ENCODE measurements at regions not wholly inside any gene's neighbourhood (a gene's known extent, or its start where the extent isn't known, plus 50 kb on each side); places are given as distances from the start of the nearest gene placed in this dataset.
"Not testable (repeated sequence)": the region's sequence is repeated elsewhere in the genome, so short reads cannot be mapped to it uniquely, and the experiment has no call there.

DNA sequence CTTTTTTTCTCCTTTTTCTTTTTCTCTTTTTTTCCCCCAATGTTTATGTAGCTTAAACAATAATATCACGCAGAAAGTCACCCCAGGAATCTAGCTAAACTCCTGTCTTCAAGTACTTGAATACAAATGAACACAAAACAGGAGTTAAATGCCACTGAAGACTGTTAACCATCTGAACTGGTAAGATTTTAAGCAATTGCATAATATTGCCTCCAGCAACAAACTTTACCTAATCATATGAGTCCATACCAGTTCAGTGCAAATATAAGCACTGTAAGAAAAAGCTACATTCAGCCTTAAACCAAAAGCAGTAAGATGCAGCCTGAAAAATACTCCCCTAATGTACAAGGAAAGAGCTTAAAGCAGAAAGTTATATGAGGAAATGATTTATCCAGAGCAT, 173.9 kb upstream of the TFAP2D start:
- FAIRE-seq (no peak), DNase-seq (ENCODE audit: insufficient read length, low spot score) (no peak)

DNA sequence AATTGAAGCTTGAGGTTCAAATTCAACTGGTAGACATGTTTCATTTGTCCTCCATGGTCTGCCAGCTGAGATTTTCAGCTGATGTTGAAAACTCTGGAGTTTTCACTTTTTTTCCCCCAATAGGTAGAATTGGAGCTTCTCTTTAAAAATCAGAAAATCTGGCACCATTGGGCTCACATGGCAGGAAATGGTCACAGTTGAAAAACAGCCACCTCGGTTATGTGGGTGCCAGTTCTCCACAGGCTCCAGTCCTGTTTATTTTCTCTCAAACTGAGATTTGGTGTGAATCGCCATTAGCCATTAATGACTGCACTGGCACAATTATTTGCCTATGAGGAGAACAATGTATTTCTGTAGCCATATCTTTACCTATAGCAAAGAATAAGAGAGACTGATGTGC, 171.4 kb upstream of the TFAP2D start:
- TF ChIP-seq POLR2A (IDR thresholded peaks at IDR 0.05; ENCODE audit: low read depth, low read length), result no peak
- FAIRE-seq, result no peak
- DNase-seq (ENCODE audit: insufficient read length, low spot score), result no peak

More for the DNA sequence above, 173.9 kb upstream of the TFAP2D start:
- TF ChIP-seq POLR2A (IDR thresholded peaks at IDR 0.05; ENCODE audit: low read depth, low read length), result no peak

DNA sequence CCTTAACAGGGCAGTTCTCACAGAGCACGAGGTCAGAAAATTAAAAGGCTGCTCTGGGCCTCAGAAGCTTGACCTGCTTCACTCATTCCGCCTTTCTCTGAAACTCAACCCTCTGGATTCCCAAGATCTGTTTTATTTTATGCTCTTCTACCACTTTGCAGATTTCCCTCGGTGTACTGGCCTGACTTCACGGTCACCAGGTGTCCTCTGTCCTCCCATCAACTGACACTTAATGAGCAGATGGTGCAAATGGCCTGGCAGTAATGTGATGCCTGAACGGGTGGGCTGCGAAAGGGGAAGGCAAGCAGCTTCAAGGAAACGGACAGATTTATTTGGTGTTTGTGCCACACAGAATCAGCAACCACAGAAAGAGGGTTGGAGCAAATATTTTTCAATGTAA, 169.7 kb upstream of the TFAP2D start:
- TF ChIP-seq POLR2A (IDR thresholded peaks at IDR 0.05; ENCODE audit: low read depth, low read length), result no peak
- FAIRE-seq (no peak), DNase-seq (ENCODE audit: insufficient read length, low spot score) (no peak)

DNA sequence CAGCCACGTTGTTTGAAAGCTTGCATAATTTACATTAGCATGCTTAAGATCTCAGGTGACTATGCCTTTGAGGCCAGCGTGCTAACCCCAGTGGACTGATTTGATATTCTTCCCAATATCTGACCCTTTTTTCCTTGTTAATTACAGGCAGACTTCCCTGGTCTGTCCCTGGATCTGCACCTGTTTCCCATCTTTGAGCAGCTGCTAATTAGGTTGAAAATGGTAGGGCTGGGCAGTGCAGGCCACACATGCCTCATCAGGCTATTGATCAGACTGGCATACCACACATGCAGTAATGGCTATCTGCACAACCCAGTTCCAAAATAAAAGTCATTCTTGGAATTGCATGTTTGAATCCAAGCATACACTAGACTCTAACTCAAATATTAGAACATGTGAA, 164.3 kb upstream of the TFAP2D start:
- FAIRE-seq, result no peak
- DNase-seq (ENCODE audit: insufficient read length, low spot score), result no peak
- TF ChIP-seq POLR2A (IDR thresholded peaks at IDR 0.05; ENCODE audit: low read depth, low read length), result no peak

DNA sequence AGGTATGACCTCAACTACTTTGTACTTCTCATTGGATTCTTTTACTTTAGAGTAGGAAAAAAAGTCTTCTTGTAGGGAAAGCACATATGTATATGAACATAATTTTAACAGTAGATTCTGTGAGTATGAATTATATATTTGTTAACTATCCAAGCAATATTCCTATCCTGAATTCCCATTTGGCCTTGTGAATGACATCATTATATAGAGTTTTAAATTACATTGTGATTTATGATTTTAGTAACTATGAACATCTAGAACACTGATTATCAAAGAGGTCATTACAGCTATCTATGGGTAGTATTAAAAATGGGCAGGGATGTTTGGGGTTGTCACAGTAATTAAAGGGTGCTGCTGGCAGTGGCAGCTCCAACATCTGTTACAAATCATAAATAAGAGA, 163.9 kb upstream of the TFAP2D start:
- no peak for TF ChIP-seq POLR2A (IDR thresholded peaks at IDR 0.05; ENCODE audit: low read depth, low read length)
- no peak for DNase-seq (ENCODE audit: insufficient read length, low spot score)
- no peak for FAIRE-seq

DNA sequence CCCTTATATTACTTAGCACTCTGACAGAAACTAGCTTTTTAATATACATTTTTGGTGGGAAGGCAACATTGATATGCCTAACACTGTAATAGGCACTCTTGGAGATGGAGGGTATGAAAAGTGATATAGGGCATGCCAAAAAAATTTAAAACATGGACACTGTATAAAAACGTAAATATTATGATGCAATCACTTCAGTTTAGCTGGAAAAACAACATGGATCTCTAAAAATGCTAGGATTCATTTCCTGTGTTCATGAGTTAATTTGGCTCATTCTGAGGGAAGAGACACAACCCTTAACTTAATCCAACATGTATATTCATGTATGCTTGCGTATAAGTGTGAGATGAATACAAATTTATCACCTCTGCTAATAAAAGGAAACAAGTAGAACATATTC, 157.3 kb upstream of the TFAP2D start:
- DNase-seq (ENCODE audit: insufficient read length, low spot score) (no peak), FAIRE-seq (no peak)
- TF ChIP-seq POLR2A (IDR thresholded peaks at IDR 0.05; ENCODE audit: low read depth, low read length), result no peak

DNA sequence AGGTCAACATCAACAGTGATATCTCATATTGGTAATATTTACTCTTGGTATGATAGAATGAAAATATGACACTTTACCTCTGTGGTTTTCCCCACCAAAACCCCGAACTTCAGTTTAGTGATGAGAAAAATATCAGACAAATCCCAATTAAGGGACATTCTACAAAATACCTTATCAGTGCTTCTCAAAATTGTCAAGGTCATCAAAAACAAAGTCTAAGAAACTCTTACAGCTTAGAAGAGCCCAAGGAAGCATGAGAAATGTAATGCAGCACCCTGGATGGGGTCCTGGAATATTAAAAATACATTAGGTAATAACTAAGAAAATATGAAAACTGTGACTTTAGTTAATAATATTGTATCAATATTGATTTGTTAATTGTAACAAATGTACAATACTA, 148.3 kb upstream of the TFAP2D start:
- DNase-seq (ENCODE audit: insufficient read length, low spot score), result no peak
- TF ChIP-seq POLR2A (IDR thresholded peaks at IDR 0.05; ENCODE audit: low read depth, low read length), result no peak
- no peak for FAIRE-seq

DNA sequence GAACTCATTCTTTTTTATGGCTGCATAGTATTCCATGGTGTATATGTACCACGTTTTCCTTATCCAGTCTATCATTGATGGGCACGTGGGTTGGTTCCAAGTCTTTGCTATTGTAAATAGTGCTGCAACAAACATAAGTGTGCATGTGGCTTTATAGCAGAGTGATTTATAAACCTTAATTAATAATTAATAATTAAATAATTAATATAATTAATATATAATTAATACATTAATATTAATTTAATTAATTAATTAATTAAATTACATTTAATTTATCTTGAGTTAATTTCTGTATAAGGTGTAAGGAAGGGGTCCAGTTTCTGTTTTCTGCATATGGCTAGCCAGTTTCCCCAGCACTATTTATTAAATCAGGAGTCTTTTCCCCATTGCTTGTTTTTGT, 142.1 kb upstream of the TFAP2D start:
- not testable (repeated sequence) for DNase-seq (ENCODE audit: insufficient read length, low spot score); FAIRE-seq

DNA sequence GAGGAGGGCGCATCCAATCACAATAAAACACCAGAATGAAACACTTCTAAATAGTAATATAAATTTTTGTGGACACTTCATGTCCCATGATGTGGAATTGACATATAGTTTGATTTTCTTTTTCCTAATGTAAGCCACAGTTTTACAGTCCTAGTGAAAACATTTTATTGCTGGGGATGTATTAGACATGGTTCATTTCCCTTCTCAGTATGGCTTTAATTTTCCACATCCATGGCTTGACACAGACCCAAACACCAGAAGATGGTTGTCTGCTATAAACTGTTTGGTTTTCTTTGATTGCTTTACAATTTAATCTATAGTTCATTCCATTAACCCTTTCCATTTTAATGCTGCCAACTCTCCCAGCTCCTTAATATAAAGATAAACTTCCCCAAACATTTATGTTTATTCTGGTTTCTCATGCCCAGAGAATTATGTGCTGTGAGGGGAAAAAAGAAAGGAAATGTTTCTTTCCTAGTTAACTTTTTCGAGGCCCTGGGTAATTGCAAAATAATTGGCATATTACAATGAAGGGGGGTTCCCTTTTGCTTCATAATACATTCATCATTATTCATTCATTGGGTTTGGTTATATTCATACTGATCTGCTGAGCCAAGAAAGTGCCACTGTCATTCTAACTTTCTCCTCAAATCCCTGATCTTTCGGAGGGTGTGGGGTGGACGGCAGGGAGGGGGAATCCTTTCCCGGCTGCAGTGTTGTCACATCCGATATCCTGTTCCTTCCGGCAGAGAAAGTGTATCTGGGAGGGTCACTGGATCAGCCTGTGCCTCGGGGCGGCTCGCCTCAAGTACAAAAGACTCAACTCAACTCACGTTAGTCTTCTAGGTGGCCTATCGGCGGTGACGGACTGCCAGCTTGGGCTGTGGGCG, 127.6 kb upstream of the TFAP2D start:
- DNase-seq (ENCODE audit: insufficient read length, low spot score) (no peak), FAIRE-seq (no peak)
- no peak for TF ChIP-seq POLR2A (IDR thresholded peaks at IDR 0.05; ENCODE audit: low read depth, low read length)

DNA sequence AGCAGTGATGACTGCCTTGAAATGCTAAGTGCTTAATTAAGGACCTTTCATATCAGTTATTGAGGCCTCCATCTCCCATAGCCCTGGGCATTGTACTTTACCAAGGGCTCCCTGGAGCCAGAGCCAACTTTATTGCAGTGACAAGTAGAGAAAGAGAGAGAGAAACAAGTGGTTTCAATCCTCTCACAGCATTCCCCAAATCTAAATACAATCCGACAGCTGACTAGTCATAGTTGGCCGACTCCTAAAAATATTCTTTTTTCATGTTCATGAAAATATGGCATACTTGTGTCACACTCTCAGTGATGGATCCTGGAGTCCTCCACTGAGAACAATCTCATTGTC, 127.0 kb upstream of the TFAP2D start:
- FAIRE-seq (no peak), DNase-seq (ENCODE audit: insufficient read length, low spot score) (no peak)
- TF ChIP-seq POLR2A (IDR thresholded peaks at IDR 0.05; ENCODE audit: low read depth, low read length), result no peak

DNA sequence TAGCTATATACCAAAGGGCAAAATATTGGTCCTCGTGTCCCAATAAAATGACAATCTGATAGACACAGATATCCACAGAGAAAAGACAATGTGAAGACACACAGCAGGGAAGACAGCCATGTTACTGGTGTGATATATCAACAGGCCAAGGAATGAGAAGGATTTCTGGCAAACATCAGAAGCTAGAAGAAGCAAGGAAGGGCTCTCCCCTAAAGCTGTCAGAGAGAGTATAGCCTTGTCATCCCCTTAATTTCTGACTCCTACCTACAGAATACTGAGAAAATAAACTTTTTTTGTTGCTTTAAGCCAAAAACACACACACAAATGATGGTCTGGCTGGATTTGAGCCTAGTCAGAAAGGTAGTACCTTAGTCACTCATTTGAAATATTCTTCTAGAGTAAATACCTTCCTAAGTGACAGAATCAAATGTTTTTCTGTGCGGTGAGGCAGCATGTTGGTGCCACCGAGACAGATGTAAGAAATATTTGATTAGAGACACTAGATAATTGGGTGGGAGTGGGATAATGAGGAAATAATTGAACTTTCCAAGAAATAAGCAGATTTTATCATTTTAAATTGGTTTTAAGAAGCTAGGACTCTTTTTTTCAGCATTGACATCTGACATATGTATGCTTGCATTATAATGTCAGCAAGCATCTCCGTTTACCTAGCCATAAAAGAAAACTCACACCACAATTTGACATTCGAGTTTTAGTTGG, 123.4 kb upstream of the TFAP2D start:
- DNase-seq (ENCODE audit: insufficient read length, low spot score) (no peak), FAIRE-seq (no peak)
- no peak for TF ChIP-seq POLR2A (IDR thresholded peaks at IDR 0.05; ENCODE audit: low read depth, low read length)

DNA sequence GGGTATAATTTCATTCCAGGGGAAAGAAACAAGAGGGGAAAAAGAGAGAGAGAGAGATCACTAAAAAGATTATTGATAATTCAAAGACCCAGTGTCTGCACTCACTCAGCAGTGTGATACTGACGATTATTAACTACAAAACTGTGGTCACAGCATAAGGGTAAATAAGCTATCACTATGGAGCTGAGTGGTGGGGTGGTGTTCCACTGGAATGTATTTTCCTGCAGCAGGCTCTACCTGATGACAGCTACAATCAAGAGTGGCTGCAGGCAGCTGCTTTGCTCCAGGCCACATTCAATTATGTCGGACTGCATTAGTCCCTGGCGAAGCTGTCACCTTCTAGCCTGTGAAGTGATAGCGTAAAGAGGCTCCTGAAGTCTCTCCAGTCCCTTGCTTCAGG, 122.2 kb upstream of the TFAP2D start:
- no peak for TF ChIP-seq POLR2A (IDR thresholded peaks at IDR 0.05; ENCODE audit: low read depth, low read length)
- FAIRE-seq (no peak), DNase-seq (ENCODE audit: insufficient read length, low spot score) (no peak)

DNA sequence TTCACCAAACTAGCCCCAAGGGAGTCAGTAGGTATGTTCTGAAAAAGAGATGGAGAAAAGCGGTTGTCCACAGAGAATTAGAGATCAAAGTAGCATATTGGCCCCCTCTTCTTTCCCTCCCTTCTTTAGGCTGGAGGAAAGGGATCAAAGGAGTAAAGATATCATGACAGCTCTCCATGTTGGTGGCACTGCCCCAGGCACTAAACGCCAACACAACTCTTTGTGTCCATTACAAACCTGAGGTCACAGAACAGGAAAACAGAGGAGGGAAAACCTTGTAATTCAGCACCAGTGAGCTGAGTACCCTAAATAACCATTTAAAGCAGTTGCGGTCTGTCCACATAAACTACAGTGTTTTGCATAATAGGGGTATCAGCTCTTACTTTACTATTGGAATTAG, 113.0 kb upstream of the TFAP2D start:
- TF ChIP-seq POLR2A (IDR thresholded peaks at IDR 0.05; ENCODE audit: low read depth, low read length), result no peak
- FAIRE-seq (no peak), DNase-seq (ENCODE audit: insufficient read length, low spot score) (no peak)

DNA sequence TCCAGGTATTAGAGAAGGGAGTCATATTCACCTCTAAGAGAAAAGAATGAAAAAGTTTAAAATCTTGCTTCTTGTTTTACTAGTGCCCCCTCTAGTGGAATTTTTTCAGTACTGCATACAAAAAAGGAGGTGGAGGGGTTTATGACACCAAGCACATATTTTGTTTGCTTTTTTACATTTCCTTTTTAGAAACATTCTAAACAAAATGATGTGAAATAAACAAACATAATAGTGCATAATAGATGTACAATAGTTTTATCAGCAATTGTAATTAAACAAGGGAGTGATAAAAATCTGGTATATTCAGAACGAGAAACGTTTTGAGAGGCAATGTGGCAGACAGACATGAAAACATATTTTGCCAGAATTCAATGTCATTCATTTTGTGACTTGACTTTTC, 111.0 kb upstream of the TFAP2D start:
- peak; percentile 55 for FAIRE-seq
- no peak for DNase-seq (ENCODE audit: insufficient read length, low spot score)
- no peak for TF ChIP-seq POLR2A (IDR thresholded peaks at IDR 0.05; ENCODE audit: low read depth, low read length)

DNA sequence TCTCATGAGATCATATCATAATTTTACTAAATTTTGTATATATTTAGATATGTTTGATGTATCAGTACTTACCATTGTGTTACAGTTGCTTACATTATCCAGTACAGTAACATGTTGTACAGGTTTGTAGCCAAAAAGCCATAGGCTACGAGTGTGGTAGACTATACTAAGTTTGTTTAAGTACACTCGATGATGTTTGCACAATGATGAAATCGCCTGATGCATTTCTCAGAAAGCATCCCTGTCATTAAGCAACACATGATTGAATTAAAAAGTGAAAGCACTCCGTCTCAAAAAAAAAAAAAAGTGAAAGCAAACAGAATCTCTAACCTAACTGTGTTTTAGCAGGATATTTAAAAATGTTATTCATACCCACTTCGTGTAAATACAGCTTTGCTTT, 104.9 kb upstream of the TFAP2D start:
- DNase-seq (ENCODE audit: insufficient read length, low spot score) (no peak), FAIRE-seq (no peak)
- TF ChIP-seq POLR2A (IDR thresholded peaks at IDR 0.05; ENCODE audit: low read depth, low read length), result no peak

Measured in H54 (cell line).